Hypothalamus (tissue), 51 donors: ENCODE measurements at regions not wholly inside any gene's neighbourhood (a gene's known extent, or its start where the extent isn't known, plus 50 kb on each side); places are given as distances from the start of the nearest gene placed in this dataset.
"Not testable (repeated sequence)": the region's sequence is repeated elsewhere in the genome, so short reads cannot be mapped to it uniquely, and the experiment has no call there.

Experiments used
- DNase-seq, 51 donors: peaks; one replicate each; lab custom pipeline; 2025; lab: John Stamatoyannopoulos, UW

GRCh38 chr1:194786027-194786426 lies 1599.6 kb upstream of the B3GALT2 start:
- no peak for DNase-seq

DNA sequence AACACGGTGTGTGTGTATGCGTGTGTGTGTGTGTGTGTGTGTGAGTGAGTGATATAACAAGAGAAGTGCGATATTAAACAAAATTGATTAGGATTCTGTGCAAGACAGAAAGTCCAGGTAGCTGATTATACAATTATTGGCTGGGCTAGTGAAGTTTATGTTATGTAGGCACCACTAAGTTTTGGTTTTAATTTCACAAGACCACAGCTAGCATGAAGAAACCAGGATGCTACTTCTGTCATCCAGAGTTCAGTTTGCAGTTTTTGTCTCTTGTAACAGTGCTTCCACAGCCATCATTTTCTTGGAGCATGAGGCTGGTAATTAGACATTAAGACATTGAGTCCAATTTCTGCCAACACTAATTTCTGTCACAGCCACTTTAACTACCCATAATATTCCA lies 1590.2 kb upstream of the B3GALT2 start:
- DNase-seq = no peak

DNA sequence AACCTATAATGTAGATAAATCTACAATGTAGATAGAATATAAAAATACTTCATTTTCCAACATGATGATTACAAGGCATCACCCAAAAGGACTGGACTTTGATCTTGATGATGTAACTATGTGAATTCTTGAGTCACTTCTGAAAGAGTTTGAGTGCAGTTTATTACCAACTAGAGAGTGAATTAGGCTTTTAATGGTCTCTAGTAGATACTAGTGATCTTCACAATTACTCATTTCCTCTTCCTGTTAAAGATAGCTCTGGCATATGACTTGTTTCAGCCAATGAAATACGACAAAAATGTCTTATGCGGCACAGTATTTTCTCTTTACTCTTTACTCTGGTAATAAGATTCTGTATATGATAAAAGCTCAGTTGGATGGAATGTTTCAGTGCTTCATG lies 1588.1 kb upstream of the B3GALT2 start:
- DNase-seq = no peak

DNA sequence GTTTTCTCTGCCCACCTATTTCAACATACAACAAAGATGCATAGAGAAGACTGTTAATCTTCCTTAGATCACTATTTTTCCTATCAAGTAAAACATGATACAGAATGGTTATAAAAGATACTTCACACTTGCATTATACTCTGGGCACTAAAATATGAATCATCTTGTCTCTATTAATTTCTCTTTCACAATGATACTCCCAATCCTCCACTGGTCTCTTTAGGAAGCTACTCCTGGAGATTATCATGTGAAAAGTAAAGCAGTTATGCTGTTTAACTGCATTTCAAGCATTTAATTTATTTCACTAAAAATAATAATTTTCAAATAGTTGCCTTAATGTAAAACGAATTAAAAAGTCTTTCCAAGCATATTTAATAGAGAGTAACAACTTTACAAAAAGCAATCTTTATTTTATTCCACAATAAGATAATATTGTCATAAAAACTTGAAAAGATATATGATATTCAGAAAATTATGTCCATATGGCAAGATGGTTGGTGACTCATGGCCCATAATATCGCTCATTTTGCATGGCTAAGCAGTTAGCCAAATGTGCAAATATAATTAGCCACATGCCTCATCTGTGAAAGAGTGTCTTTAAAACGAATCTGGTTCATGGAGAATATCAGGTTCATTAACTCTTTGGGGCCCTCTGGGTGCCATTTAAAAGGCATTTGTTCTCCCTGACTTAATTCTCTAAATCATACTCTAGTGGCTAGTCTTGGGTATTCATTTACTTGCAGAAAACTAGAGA lies 1569.0 kb upstream of the B3GALT2 start:
- DNase-seq = no peak

GRCh38 chr1:194738843-194739242 lies 1552.4 kb upstream of the B3GALT2 start:
- DNase-seq = not testable (repeated sequence)

- DNase-seq = no peak
These were observed 1548.6 kb upstream of the B3GALT2 start for GRCh38 chr1:194734970-194735369.

DNA sequence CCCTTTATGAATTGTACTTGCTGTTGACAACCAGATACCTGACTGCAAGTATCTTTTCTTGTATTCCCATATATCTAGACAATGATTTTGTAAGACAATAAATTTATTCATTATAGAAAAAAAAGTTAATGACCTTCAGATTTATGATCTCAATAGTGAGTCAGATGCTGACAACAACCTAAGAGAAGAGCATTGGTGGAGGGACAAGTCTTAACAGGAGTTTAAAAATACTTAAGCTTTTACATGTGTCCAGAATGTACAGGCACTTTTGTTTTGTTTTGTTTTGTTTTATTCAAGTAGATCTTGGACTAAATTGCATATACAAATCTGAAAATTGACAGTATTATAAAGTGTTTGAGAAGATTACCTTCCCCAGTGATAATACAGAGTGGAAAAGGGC lies 1544.6 kb upstream of the B3GALT2 start:
- no peak for DNase-seq

DNA sequence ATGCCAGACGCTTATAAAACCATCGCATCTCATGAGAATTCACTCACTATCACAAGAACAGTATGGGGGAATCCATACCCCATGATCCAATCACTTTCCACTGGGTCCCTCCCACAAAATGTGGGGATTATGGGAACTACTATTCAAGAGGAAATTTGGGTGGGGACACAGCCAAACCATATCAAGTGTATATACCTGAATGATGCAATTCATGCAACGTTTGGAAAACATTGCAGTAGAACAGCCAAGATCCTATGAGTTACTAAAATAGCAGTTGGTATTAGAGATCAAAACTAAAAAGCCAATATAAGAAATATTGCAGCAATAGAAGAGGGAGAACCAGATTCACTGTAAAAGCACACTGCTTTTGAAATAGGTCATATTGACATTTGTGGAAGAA lies 1543.9 kb upstream of the B3GALT2 start:
- DNase-seq = no peak

DNA sequence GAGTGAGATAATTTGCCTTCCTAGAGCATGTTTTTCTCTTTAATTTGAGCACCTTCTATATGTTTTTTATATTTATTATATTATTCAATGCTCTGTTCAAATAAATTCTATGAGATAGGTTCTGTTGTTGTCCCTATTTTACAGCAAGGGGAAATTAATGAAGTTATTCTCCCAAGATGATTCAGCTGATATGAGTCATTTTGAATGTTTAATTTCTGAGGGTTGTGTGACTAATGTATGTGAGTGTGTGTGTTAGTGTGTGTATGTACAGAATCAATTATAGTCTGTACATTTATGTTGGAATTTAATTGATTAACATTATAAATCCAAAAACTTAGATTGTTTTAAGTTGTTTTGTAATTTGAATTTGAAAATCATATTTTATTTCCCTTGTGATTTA lies 1536.7 kb upstream of the B3GALT2 start:
- no peak for DNase-seq

GRCh38 chr1:194717941-194718340 lies 1531.5 kb upstream of the B3GALT2 start:
- DNase-seq = no peak

DNA sequence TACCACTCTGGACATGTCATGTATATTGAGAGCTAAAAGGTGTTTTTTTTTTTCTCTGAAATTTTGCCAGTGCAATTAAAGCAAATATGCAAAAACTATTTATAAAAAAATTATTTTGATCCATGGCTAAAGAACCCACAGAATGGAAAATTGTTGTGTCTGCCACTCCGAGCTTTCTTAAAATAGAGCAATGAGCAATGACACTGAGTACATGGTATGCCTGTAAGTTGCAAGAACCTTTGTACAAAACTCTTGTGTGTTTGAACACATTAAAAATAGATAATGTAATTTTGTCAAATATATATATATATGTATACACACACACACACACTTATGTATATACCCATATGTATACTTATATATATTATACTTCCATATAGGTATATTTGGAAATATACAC lies 1530.9 kb upstream of the B3GALT2 start:
- DNase-seq = no peak

DNA sequence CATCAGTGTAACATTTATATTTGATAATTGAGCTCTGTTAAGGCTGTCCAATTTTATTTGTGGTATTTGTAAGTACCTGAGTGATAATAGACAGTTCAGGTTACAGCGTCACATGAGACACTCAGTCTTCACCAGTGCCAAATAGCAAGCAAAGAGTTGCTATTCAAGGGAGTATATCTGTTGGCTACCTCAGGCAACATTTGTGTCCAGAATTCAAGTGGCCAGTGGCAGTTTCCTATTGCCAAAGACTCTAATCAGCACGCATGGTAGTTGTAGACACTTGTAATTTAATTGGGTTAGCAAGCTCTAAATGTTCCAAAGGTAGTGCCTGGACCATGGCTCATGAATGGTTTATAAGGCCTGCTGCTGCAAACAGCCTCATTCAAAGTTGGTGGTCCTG lies 1524.3 kb upstream of the B3GALT2 start:
- no peak for DNase-seq

DNA sequence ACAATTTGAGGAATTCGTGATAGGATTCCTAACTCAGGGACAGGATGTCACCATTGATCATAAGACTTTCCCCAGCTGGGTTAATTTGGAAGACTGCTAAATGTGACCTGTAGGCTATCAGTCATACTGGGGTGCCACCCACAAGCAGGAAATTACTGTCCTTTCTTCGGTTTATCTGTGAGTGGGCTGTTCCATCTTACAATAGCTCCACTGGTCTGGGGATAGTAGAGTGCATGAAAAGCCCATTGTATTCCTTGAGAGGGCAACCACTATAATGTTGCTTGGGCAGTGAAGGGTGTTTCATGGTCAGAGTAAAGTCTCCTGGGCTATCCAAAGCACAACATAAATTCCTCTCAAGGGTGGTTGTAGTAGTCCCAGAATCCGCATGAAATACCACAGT lies 1523.0 kb upstream of the B3GALT2 start:
- no peak for DNase-seq

DNA sequence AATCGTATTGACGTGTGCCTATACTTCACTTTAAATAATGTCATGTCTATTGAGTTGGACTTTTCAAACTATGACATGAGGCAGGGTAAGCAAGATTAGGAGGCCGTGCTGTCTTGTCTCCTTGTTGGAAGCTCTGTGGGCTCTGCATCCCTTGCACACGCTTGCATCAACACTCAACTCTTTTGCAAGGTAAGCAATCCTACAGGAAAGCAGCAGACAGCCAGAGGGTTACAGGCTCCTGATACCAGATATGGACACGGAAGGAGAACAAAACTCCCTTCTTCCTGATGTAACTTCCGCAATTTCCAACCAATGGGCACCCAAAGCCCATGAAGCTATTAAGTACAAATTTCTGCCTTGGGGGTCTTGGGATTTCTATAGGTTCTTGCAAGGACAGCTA lies 1520.7 kb upstream of the B3GALT2 start:
- no peak for DNase-seq

- DNase-seq = no peak
These were observed 1518.9 kb upstream of the B3GALT2 start for GRCh38 chr1:194705123-194705854.

DNA sequence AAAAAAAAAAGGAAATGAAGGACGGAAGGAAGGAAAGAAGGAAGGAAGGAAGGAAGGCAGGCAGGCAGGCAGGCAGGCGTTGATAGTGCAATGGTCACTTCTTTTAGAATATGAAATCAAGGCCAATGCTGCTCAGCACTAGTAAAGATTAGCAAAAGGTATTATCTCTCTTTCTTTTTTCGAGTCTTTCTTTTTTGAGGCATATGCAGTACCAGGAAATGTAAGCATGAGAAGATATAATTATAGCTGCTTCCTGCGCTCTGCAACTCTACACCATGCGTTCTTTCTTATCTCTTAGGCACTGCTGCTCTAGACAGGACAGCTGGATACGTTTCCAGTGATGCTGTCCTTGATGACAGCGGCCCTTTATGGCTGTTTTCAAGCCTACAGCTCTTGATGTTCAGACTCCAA lies 1512.5 kb upstream of the B3GALT2 start:
- DNase-seq = no peak

DNA sequence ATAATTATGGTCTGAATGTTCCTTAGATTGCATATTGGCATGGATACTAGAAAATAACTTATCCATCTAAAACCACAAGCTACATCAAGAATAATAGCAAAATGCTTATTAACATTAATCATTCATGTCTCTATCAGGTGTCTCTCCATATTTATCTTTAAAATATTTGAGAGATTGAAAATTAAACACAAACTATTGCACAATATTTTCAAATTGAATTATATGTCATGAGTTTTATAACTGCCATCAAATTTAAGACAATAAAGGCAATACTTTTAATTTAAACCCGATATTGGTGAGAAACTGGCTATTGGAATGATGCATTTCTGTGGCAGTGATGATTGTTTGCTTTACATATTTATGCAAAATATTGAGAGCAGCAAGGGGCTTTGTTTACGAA lies 1506.8 kb upstream of the B3GALT2 start:
- DNase-seq = no peak

DNA sequence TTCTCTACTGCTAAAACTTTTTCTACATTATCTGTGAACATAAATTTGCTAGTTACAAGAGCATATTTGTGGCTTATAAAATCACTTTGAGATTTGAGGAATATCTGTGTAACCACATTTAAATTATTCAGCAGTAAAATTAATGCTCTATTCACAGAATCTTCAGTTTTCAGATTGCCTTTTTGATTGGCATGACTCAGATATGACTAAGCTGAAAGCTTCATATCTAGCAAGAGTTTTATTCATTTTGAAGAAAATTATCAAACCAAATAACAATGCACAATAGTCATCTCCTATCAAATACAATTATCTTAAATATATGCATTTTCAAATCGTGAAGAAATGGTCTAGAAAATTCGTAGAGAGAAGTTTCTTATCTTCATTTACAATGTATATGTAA lies 1498.2 kb upstream of the B3GALT2 start:
- DNase-seq = no peak

DNA sequence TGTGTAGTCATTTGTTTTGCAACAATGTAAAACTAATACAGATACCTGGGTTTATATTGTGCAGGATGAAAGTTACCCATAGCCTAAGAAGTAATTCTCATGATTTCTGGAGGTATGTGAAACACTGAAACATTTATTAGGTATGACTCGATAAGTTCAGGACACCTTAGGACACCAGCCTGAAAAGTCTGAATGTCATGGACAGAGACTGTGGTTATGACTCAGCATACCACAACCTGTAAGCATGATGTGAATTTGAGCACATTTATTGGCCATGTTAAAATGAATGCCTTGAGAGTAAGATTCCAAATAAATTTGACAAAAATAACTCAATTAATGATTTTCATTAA lies 1471.7 kb upstream of the B3GALT2 start:
- DNase-seq = no peak

DNA sequence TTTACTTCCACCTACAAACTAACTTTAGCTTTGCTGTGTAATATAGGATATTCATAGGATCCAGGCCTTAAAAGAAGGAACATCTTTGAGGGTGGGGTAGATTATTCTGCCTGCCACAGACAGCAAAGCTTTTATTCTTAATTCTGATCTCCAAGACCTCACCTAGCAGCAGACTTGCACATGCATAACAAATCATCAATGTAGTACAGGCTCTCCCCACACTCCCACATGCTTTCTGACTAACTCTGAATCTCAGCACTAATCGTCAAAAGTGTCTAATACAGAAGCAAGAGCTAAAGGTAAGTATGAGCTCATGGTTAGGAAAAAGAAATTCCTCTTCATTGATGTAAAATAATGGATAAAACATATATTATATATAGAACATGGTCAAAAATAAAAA lies 1468.5 kb upstream of the B3GALT2 start:
- DNase-seq = no peak

GRCh38 chr1:194653385-194653784 lies 1467.0 kb upstream of the B3GALT2 start:
- DNase-seq = no peak

DNA sequence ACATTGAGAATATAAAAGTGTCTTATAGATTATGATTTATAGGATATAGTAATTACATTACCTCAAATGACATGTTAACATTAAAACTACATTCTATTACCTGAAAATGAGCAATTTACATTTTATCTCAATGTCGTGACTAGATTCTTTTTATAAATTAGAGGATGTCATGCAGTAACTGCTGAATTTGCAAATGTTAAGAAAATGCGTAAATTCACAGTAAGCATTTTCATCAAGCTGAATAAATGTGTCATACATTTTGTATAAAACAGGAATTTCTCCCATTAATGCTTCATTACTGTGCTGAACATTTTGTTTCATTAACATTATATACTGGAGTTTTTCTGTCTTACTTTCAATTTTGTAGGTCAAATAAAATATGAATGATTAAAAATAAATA lies 1460.7 kb upstream of the B3GALT2 start:
- no peak for DNase-seq

- no peak for DNase-seq
These were observed 1458.1 kb upstream of the B3GALT2 start for GRCh38 chr1:194644528-194644927.
